HG03565 (cell line): ENCODE measurements at regions not wholly inside any gene's neighbourhood (a gene's known extent, or its start where the extent isn't known, plus 50 kb on each side); places are given as distances from the start of the nearest gene placed in this dataset.

Experiments
- ATAC-seq: cut with Tn5 transposase; IDR thresholded peaks from one replicate; pipeline ENCODE4 v1.9.1; 2021; ENCODE audit warnings: mild to moderate bottlenecking, moderate library complexity; ENCODE audit not compliant: unreplicated experiment

DNA sequence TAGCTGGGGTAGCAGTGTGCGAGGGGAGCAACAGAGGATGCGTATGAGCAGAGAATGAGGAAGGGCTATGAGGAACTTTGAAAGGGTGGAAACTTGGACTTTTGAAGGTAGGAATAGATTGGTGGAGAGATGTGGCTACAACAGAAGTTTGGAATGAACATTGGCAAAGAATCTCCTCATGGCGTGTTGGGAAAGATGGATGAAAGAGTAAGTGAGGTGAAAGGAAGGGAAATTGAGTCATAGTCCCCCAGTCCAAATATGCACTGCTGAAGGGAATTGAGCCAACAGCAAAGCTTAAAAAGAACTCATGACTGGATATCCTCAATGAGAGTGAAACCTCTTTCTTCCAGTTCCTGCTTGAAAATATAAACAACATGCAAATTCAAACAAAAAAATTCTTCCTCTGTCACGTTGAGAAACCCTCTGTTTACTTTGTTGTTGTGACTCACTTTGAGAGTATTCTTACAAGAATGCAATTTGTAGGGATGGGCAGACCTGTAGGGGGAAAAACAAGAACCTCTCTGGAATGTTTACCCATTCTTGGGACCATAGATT lies 313.2 kb upstream of the KCNJ16 start:
- no peak for ATAC-seq

DNA sequence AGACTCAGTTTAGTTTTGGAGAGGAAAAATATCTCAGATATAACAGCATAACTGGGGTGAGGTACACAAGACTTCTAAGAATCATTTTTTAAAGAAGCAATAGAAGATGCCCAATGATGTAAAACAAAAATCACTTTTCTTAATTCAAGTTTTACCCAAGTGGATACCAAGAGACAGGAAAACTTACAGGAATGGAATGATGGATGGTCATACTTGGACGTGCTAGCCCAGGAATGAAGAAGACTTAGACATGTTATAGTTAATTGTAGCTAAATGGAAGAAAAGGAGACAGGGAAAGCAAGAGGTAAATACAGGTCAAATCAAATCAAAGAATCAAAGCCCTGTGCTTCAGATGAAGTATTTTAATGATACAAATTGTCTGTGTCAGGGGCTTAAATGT lies 312.7 kb upstream of the KCNJ16 start:
- no peak for ATAC-seq

DNA sequence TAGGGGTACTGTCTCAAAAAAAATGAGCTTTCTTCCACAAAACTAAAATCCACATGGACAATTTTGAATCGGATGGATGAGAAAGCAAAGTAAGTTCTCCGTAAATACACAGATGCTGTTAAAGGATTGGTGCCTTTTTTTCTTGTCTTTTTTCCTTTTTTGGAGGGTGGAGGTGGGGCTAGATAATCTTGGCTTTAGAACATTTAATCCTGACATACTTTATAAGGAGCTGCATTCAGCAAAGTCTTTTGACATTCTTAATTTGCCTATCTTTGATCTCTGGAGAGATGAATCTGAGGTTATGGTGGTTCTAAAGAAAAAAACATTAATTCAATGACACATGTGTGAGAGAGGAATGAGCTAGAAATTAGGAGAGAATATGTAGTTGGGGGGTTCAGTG lies 312.3 kb upstream of the KCNJ16 start:
- no peak for ATAC-seq

DNA sequence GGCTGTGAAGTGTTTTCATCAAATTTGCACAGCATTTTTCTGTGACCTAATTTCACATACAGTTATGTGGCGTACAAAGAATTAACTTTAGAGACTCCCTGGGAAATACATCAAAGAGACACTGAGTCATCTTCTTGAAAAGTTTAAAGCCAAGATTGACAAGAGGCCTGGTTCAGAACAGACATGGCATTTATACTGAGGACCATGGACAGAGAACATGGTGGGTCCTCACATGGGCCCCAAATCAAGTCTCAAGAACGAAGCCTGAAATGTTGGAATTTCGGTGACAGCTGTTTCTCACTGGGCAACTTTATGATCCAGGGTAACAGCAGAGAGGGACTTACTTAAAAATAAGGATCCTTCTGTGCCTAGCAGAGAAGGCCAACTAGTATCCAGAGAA lies 311.5 kb upstream of the KCNJ16 start:
- ATAC-seq: no peak

DNA sequence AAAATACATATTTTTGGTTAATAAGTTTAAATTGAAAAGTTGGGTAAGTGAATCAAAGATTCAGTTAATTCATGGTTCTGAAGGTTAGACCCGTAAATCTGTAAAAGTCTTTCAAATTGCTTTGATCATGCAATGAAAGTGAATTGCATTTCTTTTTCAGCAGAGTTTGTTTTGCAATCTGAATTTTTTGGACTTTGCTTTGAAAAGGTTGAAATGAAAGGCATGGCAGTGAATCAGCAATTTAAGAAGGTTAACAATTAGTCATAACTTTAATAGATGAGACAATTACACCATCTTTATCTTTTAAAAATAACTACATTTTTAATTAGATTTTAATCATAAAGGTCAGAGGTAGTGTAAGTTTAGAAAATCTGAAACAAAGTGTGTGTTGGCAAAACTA lies 310.9 kb upstream of the KCNJ16 start:
- ATAC-seq: no peak

DNA sequence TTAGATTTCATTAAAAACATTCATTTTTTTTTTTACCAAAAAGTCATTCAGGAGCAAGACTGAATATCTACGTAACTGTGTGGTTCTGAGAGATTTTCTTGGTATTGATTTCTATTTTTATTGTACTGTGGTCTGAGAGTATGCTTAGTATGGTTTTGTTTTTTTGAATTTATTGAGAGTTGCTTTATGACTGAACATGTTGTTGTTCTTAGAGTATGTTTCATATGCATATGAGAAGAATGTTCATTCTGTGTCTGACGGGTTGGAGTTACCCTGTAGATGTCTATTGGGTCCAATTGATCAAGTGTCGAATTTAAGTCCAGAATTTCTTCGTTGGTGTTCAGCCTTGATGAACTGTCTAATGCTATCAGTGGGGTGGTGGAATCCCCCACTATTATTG lies 306.0 kb upstream of the KCNJ16 start:
- no peak for ATAC-seq

DNA sequence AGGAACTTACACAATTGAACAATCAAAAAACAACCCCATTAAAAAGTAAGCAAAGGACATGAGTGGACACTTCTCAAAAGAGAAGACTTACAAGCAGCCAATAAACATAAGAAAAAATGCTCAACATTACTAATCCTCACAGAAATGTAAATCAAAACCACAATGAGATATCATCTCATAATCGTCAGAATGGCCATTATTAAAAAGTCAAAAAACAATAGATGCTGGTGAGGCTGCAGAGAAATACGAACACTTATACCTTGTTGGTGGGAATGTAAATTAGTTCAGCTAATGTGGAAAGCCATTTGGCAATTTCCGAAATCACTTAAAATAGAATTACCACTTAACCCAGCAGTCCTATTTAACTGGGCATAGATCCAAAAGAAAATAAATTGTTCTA lies 301.9 kb upstream of the KCNJ16 start:
- no peak for ATAC-seq

DNA sequence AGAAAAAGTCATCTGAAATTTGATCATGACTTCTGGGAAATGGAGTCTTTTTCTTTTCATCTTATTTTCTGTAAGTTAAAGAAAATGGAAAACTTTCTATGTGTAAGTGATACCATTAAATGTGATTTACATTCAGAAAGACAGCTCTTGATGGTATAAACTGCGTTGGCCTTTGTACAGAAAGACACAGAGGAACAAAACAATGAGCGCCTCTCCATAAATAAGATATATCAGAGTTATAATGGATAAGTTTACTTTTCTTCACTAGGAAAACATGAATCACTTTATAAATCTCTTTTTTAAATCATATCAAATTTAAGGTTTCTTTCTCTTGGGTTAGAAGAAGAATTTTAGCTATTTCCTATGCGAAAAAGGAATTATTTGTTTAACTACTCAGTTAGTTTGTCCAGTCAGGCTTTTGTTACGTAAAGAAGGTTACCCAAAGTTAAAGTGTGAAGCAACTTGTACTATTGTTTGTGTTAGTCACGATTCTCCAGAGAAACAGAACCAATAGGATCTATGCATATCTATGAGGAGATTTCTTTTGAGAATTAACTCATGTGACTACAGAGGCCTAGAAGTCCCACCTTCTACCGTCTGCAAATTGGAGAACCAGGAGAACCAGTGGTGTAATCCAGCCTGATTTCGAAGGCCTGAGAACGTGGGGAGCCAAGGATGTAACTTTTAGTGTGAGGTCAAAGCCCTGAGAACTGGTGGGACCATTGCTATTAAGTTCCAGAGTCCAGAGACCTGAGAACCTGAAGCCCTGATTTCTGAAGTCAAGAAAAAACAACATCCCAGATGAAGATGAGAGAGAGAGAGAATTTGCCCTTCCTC lies 295.4 kb upstream of the KCNJ16 start:
- no peak for ATAC-seq

DNA sequence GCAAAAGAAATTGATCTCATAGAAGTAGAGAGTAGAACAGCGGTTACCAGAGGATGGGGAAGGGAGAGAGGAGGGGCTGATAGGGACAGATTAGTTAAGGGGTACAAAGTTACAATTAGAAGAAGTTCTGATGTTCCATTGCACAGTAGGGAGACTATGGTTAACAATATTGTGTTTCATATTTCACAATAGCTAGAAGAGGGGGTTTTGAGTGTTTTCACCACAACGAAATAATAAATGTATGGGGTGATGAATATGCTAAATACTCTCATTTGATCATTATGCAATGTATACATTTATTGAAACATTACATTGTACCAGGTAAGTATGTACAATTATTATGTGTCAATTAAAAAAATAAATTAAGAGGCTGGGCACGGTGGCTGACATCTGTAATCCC lies 291.2 kb upstream of the KCNJ16 start:
- ATAC-seq: no peak

DNA sequence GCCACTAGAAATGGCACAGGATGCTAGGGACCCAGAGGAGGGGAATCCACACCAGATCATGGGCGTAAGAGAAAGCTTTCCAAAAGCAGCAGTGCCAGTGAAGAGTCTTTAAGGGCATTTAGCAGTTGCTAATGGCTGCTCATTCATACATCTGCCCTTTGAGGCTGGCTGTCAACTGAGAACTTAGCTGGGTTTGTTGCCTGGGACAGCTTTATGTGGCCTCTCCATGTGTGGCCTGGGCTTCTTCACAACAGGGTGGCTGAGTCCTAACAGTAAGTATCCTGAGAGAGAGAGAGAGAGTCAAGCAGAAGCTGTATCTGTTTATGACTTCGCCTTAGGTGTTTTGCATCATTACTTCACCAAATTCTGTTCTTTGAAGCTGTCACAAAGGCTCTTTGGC lies 286.1 kb upstream of the KCNJ16 start:
- ATAC-seq: no peak

DNA sequence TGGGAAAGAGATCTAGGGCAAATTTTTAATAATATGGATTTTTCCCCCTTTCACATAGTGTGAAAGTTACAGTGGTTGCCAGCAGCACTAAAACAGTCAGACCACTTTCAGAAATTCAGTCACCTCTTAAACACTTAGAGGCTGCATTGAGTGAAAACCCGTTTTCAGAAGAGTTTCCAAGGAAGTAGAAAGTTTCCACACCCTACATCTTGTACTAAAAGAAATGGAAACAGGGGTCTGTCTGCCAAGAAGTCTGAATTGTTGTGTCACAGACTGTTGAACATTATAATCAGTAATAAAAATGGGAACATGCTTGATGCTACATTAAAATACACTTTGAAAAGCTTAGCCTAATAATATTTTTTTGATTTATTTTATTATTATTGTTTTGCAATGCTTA lies 278.9 kb upstream of the KCNJ16 start:
- no peak for ATAC-seq

DNA sequence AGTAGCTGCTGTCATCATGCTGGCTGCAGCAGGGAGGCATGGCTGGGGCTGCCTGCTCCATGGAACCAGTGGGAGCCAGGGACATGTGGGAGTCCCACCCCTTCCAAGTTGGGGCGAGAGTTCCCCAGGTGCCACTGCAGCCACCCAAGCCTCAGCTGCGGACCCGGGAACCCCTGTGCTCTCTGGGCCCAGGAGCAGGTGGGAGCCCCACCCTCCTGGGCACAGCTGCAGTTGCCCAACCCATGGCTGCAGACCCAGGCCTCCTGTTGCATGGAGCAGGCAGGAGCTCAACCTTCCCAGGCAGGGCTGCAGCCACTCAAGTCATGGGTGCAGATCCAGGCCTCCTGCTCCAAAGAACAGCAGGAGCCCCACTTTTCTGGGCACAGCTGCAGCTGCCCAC lies 274.2 kb upstream of the KCNJ16 start:
- ATAC-seq: no peak

DNA sequence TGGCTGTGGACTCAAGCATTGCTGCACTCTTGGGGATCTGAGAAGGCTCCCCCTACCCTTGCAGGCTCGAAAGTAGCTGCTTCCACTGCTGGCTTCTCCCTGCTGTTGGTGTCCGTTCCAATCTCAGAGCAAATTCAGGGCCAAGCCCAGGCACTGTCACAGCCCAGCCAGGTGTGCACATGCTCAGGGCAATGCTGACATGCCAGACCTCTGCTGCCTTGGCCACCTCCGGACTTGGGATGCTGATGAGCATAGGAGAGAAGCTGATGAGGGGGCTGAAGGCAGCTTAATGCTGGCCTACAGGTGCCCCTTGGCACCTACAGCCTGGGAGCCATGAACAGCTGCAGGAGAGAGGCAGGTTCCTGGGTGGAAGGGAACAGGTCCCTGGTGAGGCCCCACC lies 273.7 kb upstream of the KCNJ16 start:
- ATAC-seq: no peak

DNA sequence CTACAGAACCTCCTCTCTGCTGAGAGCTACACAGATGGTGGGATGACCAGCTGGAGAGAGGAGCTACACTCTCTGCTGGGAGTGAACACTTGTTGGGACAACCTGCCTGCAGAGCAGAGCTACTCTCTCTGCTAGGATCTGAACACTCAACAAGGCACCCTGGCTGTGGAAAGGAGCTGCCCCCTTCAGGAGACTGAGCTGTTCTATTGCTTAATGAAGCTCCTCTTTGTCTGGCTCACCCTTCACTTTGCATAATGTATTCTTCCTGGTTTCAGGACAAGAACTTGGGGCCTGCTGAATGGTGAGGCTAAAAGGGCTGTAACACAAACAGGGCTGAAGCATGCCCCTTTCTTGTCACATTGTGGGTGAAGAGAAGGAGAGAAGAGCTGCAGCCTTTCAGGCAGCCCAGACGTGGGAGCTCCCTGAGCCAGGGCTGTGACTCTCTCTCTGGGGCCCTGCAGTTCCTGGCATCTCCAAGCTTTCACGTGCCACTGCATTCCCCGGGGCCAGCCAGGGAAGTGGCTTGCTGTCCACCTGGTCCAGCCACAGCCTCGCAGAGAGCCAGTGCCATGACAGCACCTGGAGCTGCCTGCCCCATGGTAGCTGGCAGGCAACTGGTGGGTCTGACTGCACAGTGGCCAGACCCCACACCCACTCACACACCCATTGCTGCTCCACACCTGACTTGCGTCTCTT lies 272.8 kb upstream of the KCNJ16 start:
- ATAC-seq: no peak

DNA sequence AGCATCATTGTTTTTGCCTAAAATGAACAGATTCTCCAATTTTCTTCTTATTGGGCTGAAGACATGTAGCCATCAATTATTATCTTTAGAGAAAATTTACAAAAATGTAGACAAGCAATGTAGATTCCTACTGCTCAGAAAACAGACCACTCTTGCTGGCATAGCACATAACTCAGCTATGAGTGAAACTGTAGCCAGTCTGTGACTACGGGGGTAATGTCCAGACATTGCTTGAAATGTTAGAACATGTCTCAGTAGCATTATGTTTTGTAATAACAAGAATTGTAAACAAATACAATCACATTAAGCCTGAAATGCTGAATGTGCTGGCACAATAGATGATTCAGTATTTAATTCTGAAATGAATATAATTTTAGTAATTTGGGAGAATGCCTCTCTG lies 265.7 kb upstream of the KCNJ16 start:
- no peak for ATAC-seq

DNA sequence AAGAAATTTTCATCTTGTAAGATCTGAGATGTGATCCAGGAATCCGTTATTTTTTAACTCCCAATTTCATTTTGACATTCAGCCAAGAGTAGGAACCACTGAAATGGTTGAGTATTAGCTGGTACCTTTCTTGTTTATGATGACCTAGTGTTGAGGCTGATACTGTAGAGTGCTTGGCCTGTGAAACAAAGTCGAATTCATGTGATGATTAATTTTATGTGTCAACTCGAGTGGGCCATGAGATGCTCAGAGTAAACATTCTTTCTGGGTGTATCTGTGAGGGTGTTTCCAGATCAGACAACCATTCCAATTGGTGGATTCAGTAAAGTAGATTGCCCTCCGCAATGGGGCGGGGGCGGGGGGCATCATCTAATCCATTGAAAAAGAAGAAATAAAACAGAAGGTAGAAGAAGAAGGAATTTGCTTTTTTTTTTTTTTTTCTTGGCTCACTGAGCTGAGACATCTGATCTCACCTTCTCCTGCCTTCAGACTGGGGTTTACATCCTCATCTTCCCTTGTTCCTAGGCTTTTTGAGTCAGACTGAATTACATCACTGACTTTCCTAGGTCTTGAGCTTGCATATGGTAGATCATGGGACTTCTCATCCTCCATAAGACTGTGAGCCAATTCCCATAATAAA lies 264.6 kb upstream of the KCNJ16 start:
- no peak for ATAC-seq

DNA sequence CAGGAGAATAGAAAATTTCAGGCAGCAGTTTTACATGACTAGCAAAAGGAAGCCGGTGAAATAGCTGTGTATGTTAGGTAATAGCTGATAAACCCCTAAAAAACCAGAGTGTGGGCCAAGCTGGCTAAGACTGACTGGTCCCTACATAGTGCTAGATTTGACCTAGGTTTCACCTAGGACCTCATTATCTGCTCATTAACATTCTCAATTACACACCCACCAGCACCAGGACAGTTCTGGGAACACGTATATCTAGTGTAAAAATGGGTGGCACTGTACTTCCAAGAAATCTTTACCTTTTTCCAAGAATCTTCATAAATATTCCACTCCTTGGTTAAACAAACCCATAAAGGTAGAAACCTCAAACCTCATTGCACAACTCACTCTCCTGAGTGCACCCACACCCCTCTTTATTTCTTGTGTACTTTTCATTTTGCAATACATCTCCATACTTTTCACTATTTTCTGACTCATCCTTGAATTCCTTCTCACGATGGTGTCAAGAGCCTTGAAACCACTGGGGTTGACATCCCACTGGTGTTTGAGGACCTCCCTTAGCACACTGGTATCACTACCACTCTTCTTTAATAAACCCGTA lies 262.7 kb upstream of the KCNJ16 start:
- ATAC-seq: no peak

DNA sequence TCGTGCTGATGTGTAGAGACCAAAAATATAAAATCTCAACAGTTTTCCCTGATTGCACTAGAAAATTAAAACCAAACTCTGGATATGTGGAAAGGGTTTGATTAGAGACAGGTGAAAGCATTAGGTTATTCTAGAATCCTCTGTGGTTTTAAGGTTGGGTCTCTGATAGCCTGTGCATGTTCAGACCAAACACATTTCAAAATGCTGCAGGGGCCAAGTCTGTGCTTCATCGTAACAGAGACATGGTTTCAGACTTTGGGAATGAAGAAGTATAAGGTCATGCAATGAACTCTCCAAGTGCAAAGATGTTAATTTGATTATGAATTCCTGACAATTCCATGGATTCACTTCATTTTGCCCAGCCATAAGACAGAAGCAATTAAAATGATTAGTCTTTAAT lies 261.0 kb upstream of the KCNJ16 start:
- ATAC-seq: no peak

DNA sequence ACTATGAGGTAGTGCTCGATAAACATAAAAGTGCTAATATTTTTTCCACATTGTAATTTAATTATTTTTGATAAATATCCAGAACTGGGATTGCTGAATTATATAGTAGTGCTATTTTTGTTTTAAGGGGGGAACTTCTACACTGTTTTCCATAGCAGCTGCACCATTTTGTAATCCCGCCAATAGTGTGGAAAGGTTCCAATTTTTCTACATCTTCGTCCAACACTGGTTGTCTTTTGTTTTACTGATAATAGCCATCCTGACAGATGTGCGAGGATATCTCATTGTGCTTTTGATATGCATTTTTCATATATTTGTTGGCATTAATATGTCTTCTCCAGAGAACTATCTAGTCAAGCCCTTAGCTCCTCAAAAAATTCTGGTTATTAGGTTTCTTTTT lies 259.6 kb upstream of the KCNJ16 start:
- no peak for ATAC-seq

DNA sequence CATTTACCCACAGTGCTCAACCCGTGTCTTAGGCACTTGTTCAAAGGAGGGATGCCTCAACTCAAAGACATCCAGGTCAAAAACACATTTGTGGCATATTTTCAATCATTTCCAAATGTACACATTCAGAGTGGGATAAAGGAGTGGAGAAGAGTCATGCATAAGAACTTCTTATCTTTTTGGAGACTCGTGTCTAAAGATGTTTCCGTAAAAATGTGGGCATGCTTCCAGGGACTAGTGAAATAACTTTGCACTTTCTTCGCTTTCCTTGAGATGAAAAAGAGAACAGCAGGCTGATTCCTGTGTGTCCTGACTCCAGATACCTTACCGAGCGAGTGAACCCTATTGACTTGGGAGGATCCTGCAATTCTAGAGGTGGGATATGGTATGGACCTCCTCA lies 256.6 kb upstream of the KCNJ16 start:
- no peak for ATAC-seq

DNA sequence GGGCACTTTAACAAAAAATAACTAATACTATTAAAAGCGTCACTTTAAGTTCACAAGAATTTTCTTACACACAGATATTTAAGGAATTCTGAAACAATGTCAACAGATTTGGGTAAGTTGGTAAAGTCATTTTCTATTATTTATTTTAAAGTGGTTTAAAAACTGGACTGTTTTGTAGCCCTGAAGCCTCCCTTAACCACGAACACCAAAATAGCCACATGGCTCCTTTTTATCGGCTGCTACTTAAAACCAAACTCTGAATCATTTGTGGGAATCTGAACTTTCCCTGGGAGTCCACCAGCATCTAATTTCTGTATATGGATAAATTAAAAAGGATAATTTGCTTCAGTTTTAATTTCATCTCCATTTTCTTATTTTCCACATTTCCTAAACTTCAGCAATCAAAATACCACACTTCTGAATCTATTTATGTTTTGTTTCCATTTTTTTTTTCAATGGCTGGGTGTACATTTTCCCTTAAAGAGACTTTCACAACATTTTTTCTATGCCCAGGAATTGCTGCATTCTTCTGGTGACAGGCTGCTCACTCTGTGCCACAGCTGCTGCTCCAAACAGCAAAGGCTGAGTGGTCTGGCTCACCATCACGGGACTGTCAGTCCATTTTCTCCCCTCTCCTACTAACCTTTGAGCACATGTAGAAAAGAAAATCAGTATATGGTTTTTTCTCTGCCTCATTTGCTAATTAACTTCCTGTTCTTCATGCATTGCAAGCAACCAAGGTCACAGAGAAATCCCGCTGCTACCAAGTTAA lies 255.5 kb upstream of the KCNJ16 start:
- ATAC-seq: no peak
